ENCODE measurements at regions not wholly inside any gene's neighbourhood (a gene's known extent, or its start where the extent isn't known, plus 50 kb on each side); places are given as distances from the start of the nearest gene placed in this dataset.
"Not testable (repeated sequence)": the region's sequence is repeated elsewhere in the genome, so short reads cannot be mapped to it uniquely, and the experiment has no call there.

GRCh38 chr13:70235565-70235964 is 127.3 kb upstream of the KLHL1 start:
- H3K9ac ChIP-seq (ENCODE audit: low read length), result no peak overlapping the region
- H3K27ac ChIP-seq (ENCODE audit: low read depth, low read length), result no peak overlapping the region
- H3K4me3 ChIP-seq (ENCODE audit: low read depth in 1 of 2, low read length in 2 of 2), result no peak overlapping the region
- no peaks in the 10 kb centered on the region for H3K27me3 ChIP-seq (ENCODE audit: control insufficient read depth in 1 of 2, insufficient read depth in 2 of 2, low read length in 2 of 2)
- H3K9me3 ChIP-seq (ENCODE audit: low read length), result no peaks in the 10 kb centered on the region
- H3K4me1 ChIP-seq (ENCODE audit: insufficient read depth, low read length), result no peaks in the 10 kb centered on the region
- no peaks in the 10 kb centered on the region for H3K36me3 ChIP-seq (ENCODE audit: insufficient read depth, low read length)

- Histone ChIP-seq H3K9ac (ENCODE audit: low read length) (no peak overlapping the region), H3K27ac (ENCODE audit: low read depth, low read length) (no peak overlapping the region), H3K4me1 (ENCODE audit: insufficient read depth, low read length) (no peaks in the 10 kb centered on the region), H3K36me3 (ENCODE audit: insufficient read depth, low read length) (no peaks in the 10 kb centered on the region), H3K27me3 (ENCODE audit: control insufficient read depth in 1 of 2, insufficient read depth in 2 of 2, low read length in 2 of 2) (no peaks in the 10 kb centered on the region), H3K9me3 (ENCODE audit: low read length) (no peaks in the 10 kb centered on the region), H3K4me3 (ENCODE audit: low read depth in 1 of 2, low read length in 2 of 2) (no peak overlapping the region)
Measured at GRCh38 chr13:70223911-70224310, 115.7 kb upstream of the KLHL1 start.

- Histone ChIP-seq H3K27ac (ENCODE audit: low read depth, low read length) (no peak overlapping the region), H3K36me3 (ENCODE audit: insufficient read depth, low read length) (no peaks in the 10 kb centered on the region), H3K27me3 (ENCODE audit: control insufficient read depth in 1 of 2, insufficient read depth in 2 of 2, low read length in 2 of 2) (no peaks in the 10 kb centered on the region), H3K9ac (ENCODE audit: low read length) (no peak overlapping the region), H3K4me1 (ENCODE audit: insufficient read depth, low read length) (no peaks in the 10 kb centered on the region), H3K9me3 (ENCODE audit: low read length) (no peaks in the 10 kb centered on the region), H3K4me3 (ENCODE audit: low read depth in 1 of 2, low read length in 2 of 2) (no peak overlapping the region)
Measured at GRCh38 chr13:70222926-70223325, 114.7 kb upstream of the KLHL1 start.

- Histone ChIP-seq H3K4me1 (ENCODE audit: insufficient read depth, low read length) (no peaks in the 10 kb centered on the region), H3K9ac (ENCODE audit: low read length) (no peak overlapping the region), H3K36me3 (ENCODE audit: insufficient read depth, low read length) (no peaks in the 10 kb centered on the region), H3K27me3 (ENCODE audit: control insufficient read depth in 1 of 2, insufficient read depth in 2 of 2, low read length in 2 of 2) (no peaks in the 10 kb centered on the region), H3K9me3 (ENCODE audit: low read length) (no peaks in the 10 kb centered on the region), H3K4me3 (ENCODE audit: low read depth in 1 of 2, low read length in 2 of 2) (no peak overlapping the region), H3K27ac (ENCODE audit: low read depth, low read length) (no peak overlapping the region)
Measured at GRCh38 chr13:70218618-70219017, 110.4 kb upstream of the KLHL1 start.

- H3K4me3 ChIP-seq (ENCODE audit: low read depth in 1 of 2, low read length in 2 of 2); H3K27ac ChIP-seq (ENCODE audit: low read depth, low read length); H3K9ac ChIP-seq (ENCODE audit: low read length); H3K27me3 ChIP-seq (ENCODE audit: control insufficient read depth in 1 of 2, insufficient read depth in 2 of 2, low read length in 2 of 2); H3K9me3 ChIP-seq (ENCODE audit: low read length); H3K36me3 ChIP-seq (ENCODE audit: insufficient read depth, low read length); H3K4me1 ChIP-seq (ENCODE audit: insufficient read depth, low read length): not testable (repeated sequence)
Measured at GRCh38 chr13:70208968-70209367, 100.7 kb upstream of the KLHL1 start.

GRCh38 chr13:70206671-70207070 is 98.4 kb upstream of the KLHL1 start:
- H3K27me3 ChIP-seq (ENCODE audit: control insufficient read depth in 1 of 2, insufficient read depth in 2 of 2, low read length in 2 of 2), result no peaks in the 10 kb centered on the region
- no peaks in the 10 kb centered on the region for H3K36me3 ChIP-seq (ENCODE audit: insufficient read depth, low read length)
- no peak overlapping the region for H3K4me3 ChIP-seq (ENCODE audit: low read depth in 1 of 2, low read length in 2 of 2)
- no peak overlapping the region for H3K27ac ChIP-seq (ENCODE audit: low read depth, low read length)
- no peak overlapping the region for H3K9ac ChIP-seq (ENCODE audit: low read length)
- no peaks in the 10 kb centered on the region for H3K4me1 ChIP-seq (ENCODE audit: insufficient read depth, low read length)
- no peaks in the 10 kb centered on the region for H3K9me3 ChIP-seq (ENCODE audit: low read length)

GRCh38 chr13:70203661-70204229 is 95.5 kb upstream of the KLHL1 start:
- Histone ChIP-seq H3K27me3 (ENCODE audit: control insufficient read depth in 1 of 2, insufficient read depth in 2 of 2, low read length in 2 of 2) (no peaks in the 10 kb centered on the region), H3K36me3 (ENCODE audit: insufficient read depth, low read length) (no peaks in the 10 kb centered on the region), H3K27ac (ENCODE audit: low read depth, low read length) (no peak overlapping the region), H3K4me1 (ENCODE audit: insufficient read depth, low read length) (no peaks in the 10 kb centered on the region), H3K9me3 (ENCODE audit: low read length) (no peaks in the 10 kb centered on the region), H3K4me3 (ENCODE audit: low read depth in 1 of 2, low read length in 2 of 2) (no peak overlapping the region), H3K9ac (ENCODE audit: low read length) (no peak overlapping the region)

GRCh38 chr13:70191034-70191433 is 82.8 kb upstream of the KLHL1 start:
- Histone ChIP-seq H3K27ac (ENCODE audit: low read depth, low read length) (no peak overlapping the region), H3K36me3 (ENCODE audit: insufficient read depth, low read length) (no peaks in the 10 kb centered on the region), H3K4me1 (ENCODE audit: insufficient read depth, low read length) (no peaks in the 10 kb centered on the region), H3K4me3 (ENCODE audit: low read depth in 1 of 2, low read length in 2 of 2) (no peak overlapping the region), H3K9me3 (ENCODE audit: low read length) (no peaks in the 10 kb centered on the region), H3K27me3 (ENCODE audit: control insufficient read depth in 1 of 2, insufficient read depth in 2 of 2, low read length in 2 of 2) (no peaks in the 10 kb centered on the region), H3K9ac (ENCODE audit: low read length) (no peak overlapping the region)

- Histone ChIP-seq H3K9me3 (ENCODE audit: low read length) (no peaks in the 10 kb centered on the region), H3K9ac (ENCODE audit: low read length) (no peak overlapping the region), H3K4me3 (ENCODE audit: low read depth in 1 of 2, low read length in 2 of 2) (no peak overlapping the region), H3K36me3 (ENCODE audit: insufficient read depth, low read length) (no peaks in the 10 kb centered on the region), H3K27ac (ENCODE audit: low read depth, low read length) (no peak overlapping the region), H3K27me3 (ENCODE audit: control insufficient read depth in 1 of 2, insufficient read depth in 2 of 2, low read length in 2 of 2) (no peaks in the 10 kb centered on the region), H3K4me1 (ENCODE audit: insufficient read depth, low read length) (no peaks in the 10 kb centered on the region)
Measured at GRCh38 chr13:70189981-70190380, 81.7 kb upstream of the KLHL1 start.

GRCh38 chr13:70188567-70188966 is 80.3 kb upstream of the KLHL1 start:
- Histone ChIP-seq H3K27ac (ENCODE audit: low read depth, low read length) (no peak overlapping the region), H3K9me3 (ENCODE audit: low read length) (no peaks in the 10 kb centered on the region), H3K27me3 (ENCODE audit: control insufficient read depth in 1 of 2, insufficient read depth in 2 of 2, low read length in 2 of 2) (no peaks in the 10 kb centered on the region), H3K9ac (ENCODE audit: low read length) (no peak overlapping the region), H3K4me1 (ENCODE audit: insufficient read depth, low read length) (no peaks in the 10 kb centered on the region), H3K36me3 (ENCODE audit: insufficient read depth, low read length) (no peaks in the 10 kb centered on the region), H3K4me3 (ENCODE audit: low read depth in 1 of 2, low read length in 2 of 2) (no peak overlapping the region)

- no peaks in the 10 kb centered on the region for H3K9me3 ChIP-seq (ENCODE audit: low read length)
- H3K27ac ChIP-seq (ENCODE audit: low read depth, low read length), result no peak overlapping the region
- H3K4me1 ChIP-seq (ENCODE audit: insufficient read depth, low read length), result no peaks in the 10 kb centered on the region
- no peak overlapping the region for H3K9ac ChIP-seq (ENCODE audit: low read length)
- H3K27me3 ChIP-seq (ENCODE audit: control insufficient read depth in 1 of 2, insufficient read depth in 2 of 2, low read length in 2 of 2), result no peaks in the 10 kb centered on the region
- H3K4me3 ChIP-seq (ENCODE audit: low read depth in 1 of 2, low read length in 2 of 2), result no peak overlapping the region
- no peaks in the 10 kb centered on the region for H3K36me3 ChIP-seq (ENCODE audit: insufficient read depth, low read length)
Measured at GRCh38 chr13:70183041-70183440, 74.8 kb upstream of the KLHL1 start.
